ENCODE measurements at regions not wholly inside any gene's neighbourhood (a gene's known extent, or its start where the extent isn't known, plus 50 kb on each side); places are given as distances from the start of the nearest gene placed in this dataset.

- TF ChIP-seq CTCF (conservative IDR thresholded peaks at IDR 0.05; ENCODE audit: low read length) (no peak), EZH2phosphoT487 (IDR thresholded peaks at IDR 0.05; ENCODE audit: borderline replicate concordance, low read depth, low read length) (no peak)
These were observed 413.4 kb upstream of the JARID2 start for GRCh38 chr6:14832427-14832826.
